HFF-Myc (cell line): ENCODE measurements at regions not wholly inside any gene's neighbourhood (a gene's known extent, or its start where the extent isn't known, plus 50 kb on each side); places are given as distances from the start of the nearest gene placed in this dataset.

Experiments
- DNase-seq: peaks from one replicate; pipeline ENCODE4 v3.0.0-alpha.2; 2011; ENCODE audit warnings: low read depth; ENCODE audit errors: extremely low read depth
- H3K4me3 ChIP-seq: replicated peaks from 2 replicates; pipeline ENCODE4 v1.5.1; 2011; ENCODE audit warnings: low read depth, mild to moderate bottlenecking, control low read depth, low read length
- TF ChIP-seq, protein P1 (sequence below): IDR thresholded peaks from 2 replicates; pipeline ENCODE4 v1.5.1; 2012; ENCODE audit warnings: mild to moderate bottlenecking, low read depth, low read length, control low read depth; ENCODE audit errors: missing control alignments

DNA sequence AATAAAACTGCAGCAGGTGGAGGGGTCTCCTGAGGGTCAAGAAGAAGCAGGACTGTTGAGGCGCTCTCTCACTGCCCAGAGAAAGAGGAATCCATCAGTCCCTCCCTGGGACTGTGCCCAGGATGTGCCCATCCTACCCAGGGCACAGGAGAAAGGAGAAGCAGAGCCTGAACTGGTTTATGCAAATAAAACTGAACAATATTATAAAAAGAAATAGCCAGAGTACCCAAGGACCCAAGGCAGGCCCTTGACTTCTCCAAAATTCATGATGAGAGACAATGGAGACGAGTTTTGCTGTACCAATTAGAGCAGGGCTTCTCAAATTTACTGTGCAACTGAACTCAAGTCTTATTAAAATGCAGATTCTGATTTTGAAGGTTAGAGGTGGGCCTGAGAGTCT lies 211.0 kb downstream of the IGSF11 start:
- DNase-seq: no peak
- TF ChIP-seq, protein P1, sequence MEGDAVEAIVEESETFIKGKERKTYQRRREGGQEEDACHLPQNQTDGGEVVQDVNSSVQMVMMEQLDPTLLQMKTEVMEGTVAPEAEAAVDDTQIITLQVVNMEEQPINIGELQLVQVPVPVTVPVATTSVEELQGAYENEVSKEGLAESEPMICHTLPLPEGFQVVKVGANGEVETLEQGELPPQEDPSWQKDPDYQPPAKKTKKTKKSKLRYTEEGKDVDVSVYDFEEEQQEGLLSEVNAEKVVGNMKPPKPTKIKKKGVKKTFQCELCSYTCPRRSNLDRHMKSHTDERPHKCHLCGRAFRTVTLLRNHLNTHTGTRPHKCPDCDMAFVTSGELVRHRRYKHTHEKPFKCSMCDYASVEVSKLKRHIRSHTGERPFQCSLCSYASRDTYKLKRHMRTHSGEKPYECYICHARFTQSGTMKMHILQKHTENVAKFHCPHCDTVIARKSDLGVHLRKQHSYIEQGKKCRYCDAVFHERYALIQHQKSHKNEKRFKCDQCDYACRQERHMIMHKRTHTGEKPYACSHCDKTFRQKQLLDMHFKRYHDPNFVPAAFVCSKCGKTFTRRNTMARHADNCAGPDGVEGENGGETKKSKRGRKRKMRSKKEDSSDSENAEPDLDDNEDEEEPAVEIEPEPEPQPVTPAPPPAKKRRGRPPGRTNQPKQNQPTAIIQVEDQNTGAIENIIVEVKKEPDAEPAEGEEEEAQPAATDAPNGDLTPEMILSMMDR: no peak
- no peak overlapping the region for H3K4me3 ChIP-seq

DNA sequence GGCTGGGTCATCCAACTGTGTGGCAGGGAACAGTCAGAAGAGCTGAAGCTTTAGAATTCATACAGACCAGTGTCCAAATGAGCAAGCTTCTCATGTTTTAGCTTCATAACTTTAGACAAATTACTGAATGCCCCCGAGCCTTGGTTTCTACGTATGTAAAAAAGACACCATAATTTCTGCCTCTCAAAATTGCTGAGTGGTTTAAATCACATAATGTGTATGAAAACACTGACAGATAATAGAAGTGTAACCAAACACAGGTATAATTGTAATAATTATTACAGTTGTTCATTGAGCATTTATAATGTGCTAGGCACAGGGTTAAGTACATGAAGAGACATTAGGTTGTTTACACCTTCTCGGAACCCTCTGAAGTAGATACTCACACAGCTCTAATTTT lies 207.2 kb downstream of the IGSF11 start:
- DNase-seq: no peak
- no peak overlapping the region for H3K4me3 ChIP-seq
- TF ChIP-seq, protein P1: no peak

DNA sequence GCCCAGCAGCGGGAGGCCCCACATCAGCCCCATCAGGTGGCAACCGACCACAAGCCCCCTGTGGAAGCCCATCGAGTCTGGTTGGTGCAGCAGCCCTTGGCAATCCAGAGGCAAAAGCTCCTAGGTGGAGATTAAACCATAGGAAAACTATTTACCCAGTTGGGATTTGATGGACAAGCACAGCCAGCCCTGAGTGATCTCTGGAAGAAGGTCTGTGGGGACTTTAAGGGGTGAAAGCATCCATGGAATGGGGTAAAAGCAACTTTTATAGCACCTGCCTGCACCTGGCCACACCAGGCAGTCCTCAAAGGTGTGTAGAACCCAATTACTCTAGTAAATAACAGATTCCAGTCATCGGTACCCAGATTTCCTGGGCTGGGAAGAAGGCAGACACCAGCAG lies 206.3 kb downstream of the IGSF11 start:
- TF ChIP-seq, protein P1: no peak
- DNase-seq: no peak
- H3K4me3 ChIP-seq: no peak overlapping the region

DNA sequence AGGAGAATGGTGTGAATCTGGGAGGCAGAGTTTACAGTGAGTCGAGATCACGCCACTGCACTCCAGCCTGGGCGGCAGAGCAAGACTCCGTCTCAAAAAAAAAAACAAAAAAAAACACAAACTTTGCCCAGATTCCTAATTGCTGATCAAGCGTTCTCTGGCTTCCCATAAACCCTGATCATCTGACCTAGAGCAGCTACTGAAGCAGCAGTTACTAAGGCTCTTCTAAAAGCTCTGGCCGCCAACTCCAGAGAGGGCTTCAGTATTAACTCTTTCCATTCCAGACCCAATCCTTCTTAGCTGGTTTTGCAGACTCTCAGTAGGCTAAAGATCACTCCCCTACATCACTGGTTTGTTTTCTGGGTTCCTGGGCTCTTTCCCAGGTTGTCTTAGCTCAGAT lies 201.6 kb downstream of the IGSF11 start:
- no peak overlapping the region for H3K4me3 ChIP-seq
- DNase-seq: no peak
- TF ChIP-seq, protein P1: no peak

DNA sequence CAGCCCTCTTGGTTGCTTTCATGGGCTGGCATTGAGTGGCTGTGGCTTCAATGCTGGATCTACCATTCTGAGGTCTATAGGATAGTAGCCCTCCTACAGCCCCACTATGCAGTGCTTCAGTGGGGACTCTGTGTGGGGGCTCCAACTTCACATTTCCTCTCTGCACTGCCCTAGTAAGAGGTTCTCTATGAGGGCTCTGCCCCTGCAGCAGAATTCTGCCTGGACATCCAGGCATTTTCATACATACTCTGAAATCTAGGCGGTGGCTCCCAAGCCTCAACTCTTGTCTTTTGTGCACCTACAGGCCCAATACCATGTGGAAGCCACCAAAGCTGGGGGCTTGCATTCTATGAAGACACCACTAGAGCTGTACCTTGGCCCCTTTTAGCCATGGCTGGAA lies 195.8 kb downstream of the IGSF11 start:
- TF ChIP-seq, protein P1: no peak
- DNase-seq: no peak
- no peak overlapping the region for H3K4me3 ChIP-seq

DNA sequence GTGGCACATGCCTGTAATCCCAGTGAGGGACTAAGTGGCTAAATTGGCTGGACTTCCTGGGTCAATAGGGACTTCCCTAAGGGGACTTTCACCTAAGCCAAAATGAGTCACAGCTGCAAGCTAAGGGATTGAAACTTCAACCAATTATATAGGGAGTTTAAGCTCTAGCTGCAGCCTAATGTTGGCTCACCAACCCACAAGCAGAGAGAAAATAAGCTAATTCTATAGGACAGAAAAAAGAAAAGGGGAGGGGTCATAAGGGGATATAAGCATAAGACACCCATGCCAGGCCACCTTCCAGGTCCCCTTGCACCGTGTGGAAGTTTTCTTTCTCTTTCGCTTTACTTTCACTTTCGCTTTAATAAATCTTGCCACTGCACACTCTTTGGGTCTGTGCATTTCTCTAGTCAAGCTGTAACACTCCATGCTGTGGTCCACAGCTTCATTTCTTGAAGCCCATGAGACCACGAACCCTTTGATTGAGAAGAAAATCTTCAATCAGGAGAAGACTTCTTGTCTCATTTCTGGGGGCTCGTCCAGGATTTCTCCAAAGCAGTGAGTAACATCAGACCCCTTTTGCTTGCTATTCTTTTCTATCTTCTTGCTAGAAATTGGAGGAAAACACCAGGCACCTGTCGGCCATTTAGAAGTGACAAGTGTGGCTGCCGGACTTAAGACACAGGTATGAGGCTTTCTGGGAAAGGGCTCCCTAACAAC lies 192.3 kb downstream of the IGSF11 start:
- TF ChIP-seq, protein P1: no peak
- no peak for DNase-seq
- no peak overlapping the region for H3K4me3 ChIP-seq

DNA sequence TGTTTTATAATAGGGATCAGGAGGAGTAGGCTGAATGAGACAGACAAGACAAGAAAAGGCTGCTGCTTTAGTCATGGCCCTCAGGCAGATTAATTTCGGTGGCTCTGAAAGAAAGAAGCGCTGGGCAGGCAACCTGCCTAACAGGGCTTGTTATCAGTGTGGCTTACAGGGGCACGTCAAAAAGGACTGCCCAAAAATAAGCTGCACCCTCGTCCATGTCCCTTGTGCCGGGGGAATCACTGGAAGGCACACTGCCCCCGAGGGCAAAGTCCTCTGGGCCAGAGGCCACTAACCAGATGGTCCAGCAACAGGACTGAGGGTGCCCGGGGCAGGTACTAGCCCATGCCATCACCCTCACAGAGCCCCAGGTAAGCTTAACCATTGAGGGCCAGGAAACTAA lies 188.5 kb downstream of the IGSF11 start:
- DNase-seq: no peak
- H3K4me3 ChIP-seq: no peak overlapping the region
- TF ChIP-seq, protein P1: no peak
